NCI-H82 treated with DMSO at 0.1 percent for 48 hours (cell line): ENCODE measurements at regions not wholly inside any gene's neighbourhood (a gene's known extent, or its start where the extent isn't known, plus 50 kb on each side); places are given as distances from the start of the nearest gene placed in this dataset.
"Not testable (repeated sequence)": the region's sequence is repeated elsewhere in the genome, so short reads cannot be mapped to it uniquely, and the experiment has no call there.

Source experiments
- DNase-seq: peaks from one replicate; lab custom pipeline; 2025; ENCODE audit not compliant: unreplicated experiment; lab: John Stamatoyannopoulos, UW

DNA sequence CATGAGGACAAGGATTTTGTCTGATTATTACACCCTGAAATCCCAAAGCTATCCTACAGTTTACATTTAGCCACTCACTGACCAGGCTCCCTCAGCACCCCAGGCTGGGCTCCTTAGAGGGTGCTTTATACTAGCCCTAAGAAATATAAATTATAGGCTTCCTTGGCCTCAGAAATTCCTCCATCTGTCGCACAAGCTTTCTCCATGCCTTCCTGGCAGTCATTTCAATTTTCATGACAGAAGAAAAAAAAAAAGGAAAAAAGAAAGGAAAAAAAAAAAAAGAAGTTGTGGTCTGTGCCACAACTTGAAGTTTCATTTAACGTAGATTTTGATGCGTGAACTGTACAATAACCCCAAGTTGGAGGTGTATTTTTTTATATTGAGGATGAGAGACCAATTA lies 719.5 kb downstream of the BCL11A start:
- no peak for DNase-seq

DNA sequence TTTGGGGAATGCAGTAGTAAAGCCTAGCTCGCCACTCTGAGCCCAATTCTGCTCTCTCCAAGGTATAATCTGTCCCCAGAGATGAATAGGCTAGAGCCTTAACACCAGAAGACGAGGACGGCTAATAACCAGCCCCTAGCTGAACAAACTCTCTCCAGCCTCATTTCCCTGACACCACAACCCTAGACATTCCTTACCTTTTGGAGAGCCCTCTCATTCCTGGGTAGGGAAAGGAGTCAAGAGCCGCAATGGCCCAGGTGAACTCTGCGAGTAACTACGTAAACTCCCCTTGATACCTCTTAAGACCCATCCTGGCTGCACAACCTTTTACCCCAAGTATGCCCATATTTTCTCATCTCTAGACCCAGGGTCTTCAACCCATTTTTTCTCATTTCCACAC lies 722.9 kb downstream of the BCL11A start:
- no peak for DNase-seq

DNA sequence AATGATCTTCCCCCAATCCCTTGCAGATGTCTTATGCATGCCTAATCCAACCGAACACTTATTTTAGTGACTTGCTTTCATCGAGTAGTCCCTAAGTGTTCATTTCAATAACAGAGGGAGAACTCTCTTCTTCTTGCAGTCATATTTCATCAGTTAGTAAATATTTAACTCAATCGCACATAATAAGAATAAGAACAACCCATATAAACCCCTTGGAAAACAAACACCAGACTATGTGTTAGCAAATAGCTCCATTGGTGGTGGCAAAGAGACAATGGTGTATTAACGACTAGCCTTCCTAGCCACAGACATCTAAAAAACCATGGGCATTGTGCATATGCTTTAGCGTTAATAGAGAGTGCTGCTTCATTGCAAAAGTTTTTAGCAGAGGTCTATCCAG lies 725.8 kb downstream of the BCL11A start:
- DNase-seq: no peak

DNA sequence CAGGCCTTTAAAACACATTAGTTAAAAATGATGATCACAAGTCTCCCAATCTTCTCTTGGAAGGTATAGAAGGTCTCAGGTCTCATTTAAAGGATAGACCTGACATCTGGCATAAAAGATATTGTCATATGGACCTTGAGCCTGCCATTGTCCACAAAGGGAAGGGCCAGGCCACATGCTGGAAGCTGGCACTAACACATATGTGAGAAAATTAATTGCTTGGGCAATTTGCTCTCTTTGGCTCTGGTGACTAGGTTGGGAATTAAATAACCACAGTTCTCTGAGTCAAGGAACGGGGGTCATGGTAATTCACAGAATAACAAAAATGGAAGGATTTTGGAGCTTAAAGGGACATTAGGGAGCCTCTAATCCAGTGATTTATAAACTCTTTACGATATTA lies 727.3 kb downstream of the BCL11A start:
- DNase-seq: no peak

DNA sequence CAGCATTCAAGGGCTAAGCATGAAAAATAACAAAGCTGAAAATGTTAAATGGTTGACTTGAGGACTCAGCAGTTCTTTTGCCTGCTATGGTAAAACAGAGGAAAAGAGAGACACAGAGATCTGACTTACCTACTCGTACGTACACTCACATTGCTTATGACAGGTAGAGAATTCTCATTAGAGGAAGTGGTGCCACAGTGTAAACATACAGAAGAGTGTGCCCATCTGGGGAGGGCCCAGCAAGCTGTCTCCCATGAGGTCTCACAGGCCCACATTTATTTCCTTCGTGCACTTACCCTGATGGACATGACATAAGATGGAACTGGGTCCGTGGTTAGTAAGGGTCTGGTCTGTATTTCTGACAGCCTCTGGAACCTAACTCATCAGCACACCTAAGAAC lies 729.1 kb downstream of the BCL11A start:
- DNase-seq: no peak

DNA sequence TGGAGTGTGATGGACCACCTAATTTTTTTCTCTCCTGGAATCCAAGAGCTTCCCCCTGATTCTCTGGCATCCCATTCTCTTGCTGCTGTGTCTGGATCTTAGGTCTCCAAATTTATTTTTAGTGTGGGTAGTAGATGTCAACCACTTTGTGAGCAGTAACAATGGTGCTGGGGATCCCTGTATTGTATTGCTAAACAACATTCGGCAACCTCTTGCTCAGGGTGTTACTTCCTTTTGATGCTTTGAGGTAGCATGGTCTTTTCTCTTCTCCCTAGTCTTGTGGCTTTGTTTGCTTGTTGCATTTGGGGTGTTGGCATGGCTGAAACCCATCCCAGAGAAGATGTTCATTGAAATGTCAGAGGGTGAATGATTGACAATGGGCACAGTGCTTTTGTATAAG lies 737.4 kb downstream of the BCL11A start:
- DNase-seq: no peak

DNA sequence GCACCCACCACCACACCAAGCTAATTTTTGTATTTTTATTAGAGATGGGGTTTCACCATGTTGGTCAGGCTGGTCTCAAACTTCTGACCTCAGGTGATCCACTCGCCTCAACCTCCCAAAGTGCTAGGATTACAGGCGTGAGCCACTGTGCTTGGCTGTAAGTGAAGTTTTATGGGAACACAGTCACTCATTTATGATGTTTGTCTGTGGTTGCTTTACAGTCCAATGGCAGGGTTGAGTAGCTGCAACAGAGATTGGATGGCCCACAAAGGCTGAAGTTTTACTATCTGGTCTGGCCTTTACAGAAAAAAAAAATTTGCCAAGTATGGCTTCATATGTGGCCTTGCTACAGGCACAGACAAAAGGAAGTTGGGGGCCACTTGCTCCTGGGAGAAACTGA lies 743.2 kb downstream of the BCL11A start:
- DNase-seq: not testable (repeated sequence)

DNA sequence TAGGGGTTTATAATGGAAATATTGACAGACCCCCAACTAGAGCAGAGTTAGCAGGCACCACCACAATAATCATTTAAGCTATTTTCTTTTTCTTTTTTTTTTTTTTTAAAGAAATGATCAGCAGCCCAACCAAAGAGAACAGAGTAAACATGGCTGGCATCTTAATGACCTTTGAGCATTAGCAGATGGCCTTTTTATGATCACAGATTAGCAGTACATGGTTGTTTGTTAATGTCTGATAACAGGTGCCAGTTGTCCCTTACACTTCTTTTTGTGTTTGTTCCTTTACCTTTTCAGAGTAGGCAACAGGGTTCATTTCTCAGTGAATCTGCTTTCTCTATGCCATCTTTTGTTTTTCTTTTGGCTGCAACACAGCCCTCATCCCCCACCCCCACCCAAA lies 747.0 kb downstream of the BCL11A start:
- peak; percentile 12 for DNase-seq

DNA sequence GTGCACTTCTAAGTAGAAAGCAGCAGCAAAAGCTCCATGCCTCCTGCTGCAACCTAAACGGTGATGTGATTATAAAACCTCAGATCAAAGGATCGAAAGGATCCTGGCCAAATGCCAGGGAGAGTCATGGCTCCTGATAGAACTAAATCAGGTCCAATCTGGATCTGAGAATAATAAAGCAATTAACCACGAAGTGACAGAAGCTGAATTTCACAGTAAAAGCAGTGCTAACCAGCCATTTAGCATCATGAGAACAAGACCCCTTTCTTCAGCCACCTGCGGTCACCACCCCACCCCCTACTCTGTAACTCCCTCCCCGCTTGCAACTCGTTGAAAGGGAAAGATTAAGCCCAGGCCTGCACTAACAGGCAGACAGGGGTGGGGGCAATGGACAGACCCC lies 748.7 kb downstream of the BCL11A start:
- peak; percentile 35 for DNase-seq

DNA sequence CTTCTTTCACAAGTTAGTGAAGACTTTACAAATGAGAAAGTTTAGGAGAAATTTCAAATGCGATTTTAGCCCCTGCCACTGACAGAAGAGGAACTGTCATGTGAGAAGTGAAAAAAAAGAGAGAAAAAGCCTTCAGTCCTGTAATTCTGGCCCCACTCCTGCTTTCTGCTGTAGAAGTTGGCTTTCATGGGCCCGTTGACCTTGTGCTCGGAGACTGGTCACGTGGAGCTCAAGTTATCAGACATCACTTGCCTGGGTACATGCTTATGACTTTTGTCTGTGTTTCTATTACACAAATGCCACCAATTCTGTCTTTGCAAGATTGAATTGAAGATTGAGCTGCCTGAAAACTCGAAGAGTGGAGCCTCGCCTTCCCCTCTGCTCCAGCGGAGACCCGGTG lies 749.9 kb downstream of the BCL11A start:
- DNase-seq: no peak

DNA sequence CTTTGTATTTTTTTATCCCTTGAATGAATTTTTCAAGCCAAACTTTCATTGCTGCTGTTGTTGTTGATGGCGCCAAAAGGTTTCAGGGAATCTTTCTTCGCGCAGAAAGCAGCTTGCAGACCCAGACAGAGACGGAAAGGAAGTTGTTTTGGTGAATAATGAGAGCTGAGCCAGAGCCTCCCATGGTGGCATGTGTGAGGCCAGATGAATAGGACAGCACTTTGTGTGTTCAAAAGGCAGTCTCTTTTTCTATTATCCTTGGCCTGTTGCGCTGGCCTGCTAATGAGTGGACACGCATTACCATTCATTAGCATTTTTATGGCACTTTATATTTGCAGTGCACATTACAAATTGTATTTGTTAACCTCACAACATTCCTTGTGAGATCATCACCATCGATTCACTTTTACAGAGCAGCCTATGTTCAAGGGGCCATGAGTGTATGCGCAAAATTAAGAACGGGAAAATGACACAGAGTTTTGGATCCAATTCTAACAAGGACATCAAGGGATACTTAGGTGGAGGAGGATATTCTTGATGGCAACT lies 754.7 kb downstream of the BCL11A start:
- DNase-seq: no peak

DNA sequence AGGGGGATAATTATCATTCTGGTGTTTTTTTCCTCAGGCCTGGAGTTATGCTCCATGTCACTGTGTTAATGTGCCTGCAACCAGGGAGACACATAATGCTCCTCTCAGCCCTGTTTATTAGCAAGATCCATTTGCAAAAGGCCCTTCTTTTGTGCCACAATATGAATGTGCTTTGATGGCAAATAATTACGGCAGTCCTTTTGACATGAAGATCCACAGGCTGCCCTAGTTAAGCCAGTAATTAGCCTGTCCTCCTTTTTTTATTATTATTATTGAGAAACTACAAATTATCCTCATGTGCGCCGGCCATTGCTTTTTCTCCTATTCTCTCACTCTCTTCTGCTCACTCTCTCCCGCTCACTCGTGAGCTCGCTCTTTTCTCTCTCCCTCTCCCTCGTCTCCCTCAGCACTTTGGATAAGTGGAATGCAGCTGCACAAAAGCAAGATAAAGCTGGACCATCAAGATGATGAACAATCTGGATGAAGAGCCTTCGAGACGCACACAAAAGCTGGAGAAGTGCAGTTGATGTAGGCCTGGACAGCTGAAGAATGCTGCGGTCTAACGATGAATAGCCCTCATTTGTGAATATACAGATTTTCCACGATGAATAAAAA lies 762.3 kb downstream of the BCL11A start:
- DNase-seq: no peak

DNA sequence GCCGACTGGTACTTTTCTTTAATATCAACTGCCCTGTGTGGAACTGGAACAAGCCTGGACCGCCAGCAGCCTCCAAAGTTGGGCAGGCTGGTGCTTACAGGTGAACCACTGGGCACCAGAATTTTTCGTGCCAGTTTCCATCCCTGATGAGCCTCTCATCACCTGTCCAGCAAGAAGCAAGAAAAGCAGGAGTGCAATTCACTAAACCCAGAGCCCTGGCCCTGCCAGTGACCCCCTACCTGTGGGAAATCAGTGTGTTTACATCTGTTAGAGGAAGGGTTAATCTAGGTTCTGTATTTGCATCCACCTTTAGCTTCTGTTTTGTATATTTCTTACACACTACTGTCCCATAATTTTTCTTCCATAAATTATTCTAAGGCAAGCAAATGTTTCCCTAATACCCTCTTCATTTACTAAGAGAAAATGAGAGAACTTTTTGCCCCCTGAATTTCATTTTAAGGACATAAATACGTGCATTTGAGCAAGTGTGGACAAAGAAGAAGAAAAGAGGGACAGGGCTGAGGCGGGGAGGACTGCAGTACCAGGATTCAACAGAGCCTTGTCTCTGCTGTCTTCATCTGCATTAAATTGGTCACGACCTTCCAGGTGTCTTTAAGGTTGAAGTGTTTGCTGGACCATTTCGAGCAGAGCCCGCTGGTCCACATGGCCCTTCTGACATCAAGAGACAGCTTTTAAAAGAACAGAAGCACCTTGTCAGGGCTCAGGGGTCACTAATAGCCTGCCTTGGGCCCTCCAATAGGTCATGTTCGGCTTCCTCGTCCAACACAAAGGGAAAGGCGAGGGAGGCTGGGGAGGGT lies 763.1 kb downstream of the BCL11A start:
- no peak for DNase-seq

DNA sequence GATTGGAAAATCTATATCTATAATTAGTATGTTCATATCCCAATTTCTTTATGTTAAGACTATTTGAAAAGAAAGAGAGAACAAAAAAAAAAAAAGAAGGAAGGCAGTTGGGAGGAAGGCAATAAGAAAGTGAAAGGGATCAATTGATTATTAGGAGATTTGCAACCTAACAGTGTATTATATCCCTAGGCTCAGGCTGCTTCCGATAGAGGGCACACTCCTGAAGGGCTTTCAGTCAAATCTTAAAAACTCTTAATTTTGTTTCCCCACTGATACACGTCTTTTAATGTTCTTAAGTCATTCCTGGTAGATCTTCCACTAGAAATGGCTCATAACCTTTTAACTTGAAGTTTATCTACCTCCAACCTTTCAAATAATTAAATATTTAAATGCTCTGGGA lies 763.9 kb downstream of the BCL11A start:
- no peak for DNase-seq

DNA sequence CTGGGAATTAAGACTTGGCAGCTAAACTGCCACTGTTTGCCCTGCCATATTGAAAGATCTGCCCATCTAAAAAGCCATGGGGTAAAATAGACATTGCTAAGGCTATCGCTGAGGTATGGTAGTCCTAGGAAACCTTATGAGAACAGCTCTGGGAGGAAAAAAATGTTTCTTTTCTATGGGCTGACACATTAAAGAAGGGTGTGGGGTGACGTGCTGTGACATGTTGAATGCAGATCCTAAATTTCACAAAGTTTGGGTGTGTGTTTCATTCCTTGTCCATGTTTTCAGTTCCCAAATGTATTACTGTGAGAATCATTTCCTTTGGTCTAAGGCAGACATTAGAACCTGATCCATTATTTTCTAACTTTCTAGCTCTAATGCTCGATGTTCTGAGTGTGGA lies 766.4 kb downstream of the BCL11A start:
- no peak for DNase-seq

DNA sequence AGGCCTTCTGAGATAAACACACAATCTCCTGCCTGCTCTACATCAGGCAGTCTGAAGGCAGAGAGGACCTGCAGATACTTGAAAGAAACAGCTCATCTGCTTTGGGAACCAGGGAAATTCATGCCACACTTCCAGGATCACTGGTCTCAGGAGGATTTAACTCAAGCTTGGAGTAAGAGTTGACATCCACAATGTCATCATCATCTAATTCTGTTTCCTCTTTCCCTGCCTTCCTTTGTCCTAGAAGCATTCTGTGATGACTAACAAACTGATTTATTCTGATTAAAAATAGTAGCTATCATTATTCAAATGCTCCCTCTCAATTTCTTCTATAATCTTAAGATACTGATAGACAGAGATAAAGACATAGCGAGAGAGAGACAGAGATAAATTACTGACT lies 766.8 kb downstream of the BCL11A start:
- no peak for DNase-seq

DNA sequence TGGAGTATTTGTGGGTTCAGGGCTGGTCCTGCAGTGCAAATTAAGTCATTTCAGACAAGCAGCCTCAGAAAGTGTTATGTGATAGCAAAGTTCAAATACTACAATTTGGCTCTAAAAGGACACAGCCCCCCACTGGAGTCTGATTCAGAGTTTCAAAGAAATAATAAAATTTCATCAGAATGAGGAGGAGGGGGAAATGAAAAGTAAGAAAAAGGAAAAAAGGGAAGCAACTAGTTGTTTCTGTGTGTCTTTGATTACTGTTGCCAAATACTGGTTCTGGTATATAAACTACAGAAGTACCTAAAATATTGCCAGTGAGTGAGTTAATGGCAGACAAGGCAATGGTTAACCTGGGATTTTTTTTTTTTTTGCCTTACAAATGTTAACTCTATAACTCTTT lies 773.9 kb downstream of the BCL11A start:
- no peak for DNase-seq

DNA sequence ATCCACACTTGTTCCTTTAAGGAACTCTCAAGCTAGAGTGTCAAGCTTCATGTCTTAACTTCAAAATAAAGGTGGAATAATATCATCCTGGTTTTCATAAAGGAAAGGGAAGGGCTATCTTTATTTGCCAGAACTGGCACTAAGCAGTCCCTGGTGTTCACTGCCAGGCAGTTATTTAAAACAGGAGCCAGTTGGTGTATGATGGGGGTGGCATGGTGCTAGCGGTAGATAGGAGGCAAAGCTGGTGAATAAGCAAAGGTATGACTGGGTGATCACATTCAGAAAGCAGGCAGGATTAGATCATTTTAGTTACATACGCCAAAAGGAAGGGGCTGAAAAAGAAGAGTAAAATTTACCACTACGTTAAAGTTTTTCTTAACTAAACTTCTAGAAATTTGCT lies 776.3 kb downstream of the BCL11A start:
- no peak for DNase-seq

DNA sequence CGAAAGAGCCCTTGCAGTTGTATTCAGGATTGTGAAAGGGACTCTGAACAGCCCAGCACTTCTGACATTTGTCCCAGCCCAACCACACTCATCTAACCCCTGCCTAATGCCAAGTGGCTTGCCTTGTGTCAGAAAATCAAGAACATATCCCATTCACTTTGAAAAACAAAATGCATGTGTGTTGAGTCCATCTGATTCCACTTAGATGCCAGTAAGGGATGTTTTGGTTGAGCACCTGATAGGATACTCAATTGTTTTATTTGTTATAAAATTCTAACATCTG lies 776.8 kb downstream of the BCL11A start:
- DNase-seq: no peak

DNA sequence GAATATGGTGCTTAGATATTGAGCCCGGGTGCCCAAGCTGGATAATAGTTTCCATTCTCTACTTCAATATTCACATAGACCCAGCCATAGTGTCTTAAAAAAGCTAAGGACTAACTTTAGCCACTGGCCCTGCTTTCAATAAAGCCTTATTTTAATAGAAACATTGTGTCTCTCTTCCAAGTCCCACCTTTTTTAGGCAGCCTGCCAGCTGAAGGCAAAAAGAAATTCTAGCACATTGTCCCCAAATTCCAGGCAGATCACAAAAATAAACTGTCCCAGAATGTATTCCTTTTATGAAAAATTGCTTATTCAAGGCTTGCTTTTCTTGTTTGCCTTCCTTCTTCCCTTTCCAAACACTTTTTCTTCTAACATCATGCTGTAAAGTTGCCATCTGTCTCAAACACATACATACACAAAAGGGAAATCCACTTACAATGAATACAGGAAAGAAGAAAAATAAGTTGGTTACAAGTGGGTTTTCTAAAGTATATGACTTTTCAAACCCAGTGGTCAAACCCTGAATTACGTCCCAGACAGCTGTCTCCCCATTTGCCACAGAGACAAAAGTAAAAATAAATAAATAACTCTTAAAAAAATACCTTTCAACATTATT lies 778.5 kb downstream of the BCL11A start:
- DNase-seq: no peak

DNA sequence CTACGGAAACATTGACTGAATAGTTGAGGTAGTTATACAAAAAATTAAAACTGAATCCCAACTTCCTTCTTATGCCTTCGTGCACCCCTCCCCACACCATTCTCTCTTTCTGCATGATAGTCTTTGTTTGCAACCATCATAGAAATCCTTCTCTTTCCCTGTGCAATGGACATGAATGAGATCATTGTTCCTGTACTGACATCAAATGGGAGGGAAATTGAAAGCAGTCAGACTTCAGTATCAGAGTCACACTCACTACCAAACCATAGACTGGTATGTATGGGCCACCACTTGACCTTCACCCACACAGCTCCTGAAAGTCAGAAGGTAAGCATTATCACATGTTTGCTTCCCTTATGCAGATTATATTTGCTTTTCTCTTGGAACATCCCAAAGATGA lies 782.8 kb downstream of the BCL11A start:
- no peak for DNase-seq

DNA sequence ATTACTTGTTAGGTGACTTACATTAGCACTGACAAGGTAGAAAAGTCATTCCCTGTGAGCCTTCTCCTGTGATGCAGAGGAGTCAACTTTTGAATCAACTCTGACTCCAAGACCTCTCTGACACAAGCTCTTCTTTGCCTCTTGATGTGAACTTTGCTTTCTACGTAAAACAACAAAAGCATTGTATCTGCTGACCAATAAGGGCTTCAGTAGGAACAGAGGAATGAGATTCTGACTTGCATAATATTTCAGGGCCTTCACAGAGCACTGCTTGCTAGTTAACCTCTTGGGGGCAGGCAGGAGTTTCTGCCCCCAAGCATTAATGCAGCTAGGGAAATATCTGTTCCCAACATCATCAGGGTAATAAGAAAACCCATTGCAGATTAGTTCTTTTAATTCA lies 791.5 kb downstream of the BCL11A start:
- no peak for DNase-seq
